ENCODE measurements at regions not wholly inside any gene's neighbourhood (a gene's known extent, or its start where the extent isn't known, plus 50 kb on each side); places are given as distances from the start of the nearest gene placed in this dataset.

- ChIA-PET CTCF (interaction anchor here (1.1 to 1.9 kb wide), 4 partner anchors 11 to 490 kb away, joined by 3 to 11 read pairs (median 4); no protein-coding TSS in a partner anchor), POLR2A (no interaction called here)
- Mint-ChIP-seq H3K27ac (no peak overlapping the region), H3K27me3 (ENCODE audit: low read depth) (peaks cover 2% of the 10 kb centered on the region), H3K4me3 (no peak overlapping the region), H3K4me1 (ENCODE audit: low read depth) (peaks cover 16% of the 10 kb centered on the region), H3K36me3 (ENCODE audit: low read depth) (peaks cover 5% of the 10 kb centered on the region), H3K9me3 (ENCODE audit: insufficient read depth) (no peaks in the 10 kb centered on the region)
- no peak for DNase-seq
- no peak for ATAC-seq
Observed at GRCh38 chr6:105733556-105734162, 330.8 kb upstream of the PREP start.

GRCh38 chr6:105728995-105729394 is 326.1 kb upstream of the PREP start:
- Mint-ChIP-seq H3K36me3 (ENCODE audit: low read depth) (no peaks in the 10 kb centered on the region), H3K27ac (no peak overlapping the region), H3K4me3 (no peak overlapping the region), H3K4me1 (ENCODE audit: low read depth) (peaks cover 2% of the 10 kb centered on the region), H3K27me3 (ENCODE audit: low read depth) (peaks cover 7% of the 10 kb centered on the region), H3K9me3 (ENCODE audit: insufficient read depth) (no peaks in the 10 kb centered on the region)
- DNase-seq (no peak), ATAC-seq (no peak)
- CTCF ChIA-PET, result interaction anchor here (1.1 to 1.6 kb wide), 3 partner anchors 13 to 494 kb away, joined by 3 to 5 read pairs (median 4); no protein-coding TSS in a partner anchor
- POLR2A ChIA-PET, result interaction anchor here (1.0 kb wide), 1 partner anchor 19 kb away, joined by 3 read pairs; no protein-coding TSS in a partner anchor

- DNase-seq, result no peak
- no peak for ATAC-seq
- peaks cover 2% of the 10 kb centered on the region for H3K4me1 Mint-ChIP-seq (ENCODE audit: low read depth)
- H3K27me3 Mint-ChIP-seq (ENCODE audit: low read depth), result peaks cover 7% of the 10 kb centered on the region
- no peak overlapping the region for H3K27ac Mint-ChIP-seq
- H3K9me3 Mint-ChIP-seq (ENCODE audit: insufficient read depth), result no peaks in the 10 kb centered on the region
- ChIA-PET POLR2A (no interaction called here), CTCF (interaction anchor here (0.9 to 1.6 kb wide), 3 partner anchors 11 to 295 kb away, joined by 3 to 5 read pairs (median 3); no protein-coding TSS in a partner anchor)
- H3K4me3 Mint-ChIP-seq, result no peak overlapping the region
- no peaks in the 10 kb centered on the region for H3K36me3 Mint-ChIP-seq (ENCODE audit: low read depth)
Observed at GRCh38 chr6:105726902-105727655, 324.2 kb upstream of the PREP start.

GRCh38 chr6:105714846-105715245 is 312.0 kb upstream of the PREP start:
- Mint-ChIP-seq H3K9me3 (ENCODE audit: insufficient read depth) (peaks cover 28% of the 10 kb centered on the region), H3K4me1 (ENCODE audit: low read depth) (no peaks in the 10 kb centered on the region), H3K36me3 (ENCODE audit: low read depth) (peaks cover 12% of the 10 kb centered on the region), H3K27ac (no peak overlapping the region), H3K4me3 (no peak overlapping the region), H3K27me3 (ENCODE audit: low read depth) (peaks cover 12% of the 10 kb centered on the region)
- DNase-seq (no peak), ATAC-seq (no peak)
- ChIA-PET CTCF (interaction anchor here (0.8 to 0.9 kb wide), 2 partner anchors 10 to 226 kb away, joined by 3 to 4 read pairs; no protein-coding TSS in a partner anchor), POLR2A (no interaction called here)

- no peak for DNase-seq
- Mint-ChIP-seq H3K27ac (no peak overlapping the region), H3K4me1 (ENCODE audit: low read depth) (no peaks in the 10 kb centered on the region), H3K4me3 (no peak overlapping the region), H3K27me3 (ENCODE audit: low read depth) (peaks cover 14% of the 10 kb centered on the region), H3K36me3 (ENCODE audit: low read depth) (peaks cover 9% of the 10 kb centered on the region), H3K9me3 (ENCODE audit: insufficient read depth) (peaks cover 28% of the 10 kb centered on the region)
- ATAC-seq, result no peak
- ChIA-PET POLR2A (no interaction called here), CTCF (interaction anchor here (0.7 to 0.9 kb wide), 2 partner anchors 14 to 224 kb away, joined by 3 to 4 read pairs; no protein-coding TSS in a partner anchor)
Observed at GRCh38 chr6:105713474-105714118, 310.7 kb upstream of the PREP start.

GRCh38 chr6:105711216-105711615 is 308.3 kb upstream of the PREP start:
- CTCF ChIA-PET, result no interaction called here
- H3K36me3 Mint-ChIP-seq (ENCODE audit: low read depth), result peaks cover 9% of the 10 kb centered on the region

GRCh38 chr6:105705608-105706007 is 302.7 kb upstream of the PREP start:
- Mint-ChIP-seq H3K27me3 (ENCODE audit: low read depth) (peaks cover 8% of the 10 kb centered on the region), H3K9me3 (ENCODE audit: insufficient read depth) (peaks cover 7% of the 10 kb centered on the region), H3K27ac (no peak overlapping the region), H3K4me1 (ENCODE audit: low read depth) (no peaks in the 10 kb centered on the region), H3K4me3 (no peak overlapping the region), H3K36me3 (ENCODE audit: low read depth) (peaks cover 3% of the 10 kb centered on the region)
- no peak for DNase-seq
- POLR2A ChIA-PET, result no interaction called here
- ATAC-seq, result no peak
- CTCF ChIA-PET, result no interaction called here

More at GRCh38 chr6:105711216-105711615, 308.3 kb upstream of the PREP start:
- no peak overlapping the region for H3K4me3 Mint-ChIP-seq
- DNase-seq, result no peak
- no peak overlapping the region for H3K27ac Mint-ChIP-seq
- ATAC-seq, result no peak
- no peaks in the 10 kb centered on the region for H3K4me1 Mint-ChIP-seq (ENCODE audit: low read depth)
- peaks cover 28% of the 10 kb centered on the region for H3K9me3 Mint-ChIP-seq (ENCODE audit: insufficient read depth)
- H3K27me3 Mint-ChIP-seq (ENCODE audit: low read depth), result peaks cover 14% of the 10 kb centered on the region
- POLR2A ChIA-PET, result no interaction called here

- no peak overlapping the region for H3K4me3 Mint-ChIP-seq
- POLR2A ChIA-PET, result no interaction called here
- H3K27me3 Mint-ChIP-seq (ENCODE audit: low read depth), result peaks cover 27% of the 10 kb centered on the region
- no peaks in the 10 kb centered on the region for H3K4me1 Mint-ChIP-seq (ENCODE audit: low read depth)
- ATAC-seq (no peak), DNase-seq (no peak)
- no peaks in the 10 kb centered on the region for H3K36me3 Mint-ChIP-seq (ENCODE audit: low read depth)
- no peaks in the 10 kb centered on the region for H3K9me3 Mint-ChIP-seq (ENCODE audit: insufficient read depth)
- CTCF ChIA-PET, result no interaction called here
- H3K27ac Mint-ChIP-seq, result no peak overlapping the region
Observed at GRCh38 chr6:105695461-105695860, 292.6 kb upstream of the PREP start.

- ATAC-seq, result no peak
- CTCF ChIA-PET, result no interaction called here
- POLR2A ChIA-PET, result no interaction called here
- H3K27ac Mint-ChIP-seq, result no peak overlapping the region
- H3K4me3 Mint-ChIP-seq, result no peak overlapping the region
- no peak for DNase-seq
- H3K27me3 Mint-ChIP-seq (ENCODE audit: low read depth), result peaks cover 23% of the 10 kb centered on the region
- peaks cover 3% of the 10 kb centered on the region for H3K4me1 Mint-ChIP-seq (ENCODE audit: low read depth)
- peaks cover 12% of the 10 kb centered on the region for H3K9me3 Mint-ChIP-seq (ENCODE audit: insufficient read depth)
- no peaks in the 10 kb centered on the region for H3K36me3 Mint-ChIP-seq (ENCODE audit: low read depth)
Observed at GRCh38 chr6:105692613-105693215, 289.8 kb upstream of the PREP start.

- ATAC-seq (no peak), DNase-seq (no peak)
- peaks cover 23% of the 10 kb centered on the region for H3K27me3 Mint-ChIP-seq (ENCODE audit: low read depth)
- peaks cover 12% of the 10 kb centered on the region for H3K9me3 Mint-ChIP-seq (ENCODE audit: insufficient read depth)
- ChIA-PET CTCF (no interaction called here), POLR2A (no interaction called here)
- H3K4me1 Mint-ChIP-seq (ENCODE audit: low read depth), result peaks cover 3% of the 10 kb centered on the region
- no peak overlapping the region for H3K27ac Mint-ChIP-seq
- no peak overlapping the region for H3K4me3 Mint-ChIP-seq
- H3K36me3 Mint-ChIP-seq (ENCODE audit: low read depth), result no peaks in the 10 kb centered on the region
Observed at GRCh38 chr6:105691971-105692370, 289.1 kb upstream of the PREP start.

GRCh38 chr6:105691081-105691480 is 288.2 kb upstream of the PREP start:
- DNase-seq (no peak), ATAC-seq (no peak)
- Mint-ChIP-seq H3K27ac (no peak overlapping the region), H3K4me1 (ENCODE audit: low read depth) (peaks cover 3% of the 10 kb centered on the region), H3K27me3 (ENCODE audit: low read depth) (peaks cover 21% of the 10 kb centered on the region), H3K9me3 (ENCODE audit: insufficient read depth) (peaks cover 12% of the 10 kb centered on the region), H3K4me3 (no peak overlapping the region), H3K36me3 (ENCODE audit: low read depth) (peaks cover 5% of the 10 kb centered on the region)
- POLR2A ChIA-PET, result no interaction called here
- CTCF ChIA-PET, result no interaction called here

GRCh38 chr6:105688573-105688972 is 285.7 kb upstream of the PREP start:
- Mint-ChIP-seq H3K27me3 (ENCODE audit: low read depth) (peaks cover 15% of the 10 kb centered on the region), H3K27ac (no peak overlapping the region), H3K36me3 (ENCODE audit: low read depth) (peaks cover 5% of the 10 kb centered on the region), H3K4me3 (no peak overlapping the region), H3K9me3 (ENCODE audit: insufficient read depth) (peaks cover 12% of the 10 kb centered on the region), H3K4me1 (ENCODE audit: low read depth) (peaks cover 3% of the 10 kb centered on the region)
- ATAC-seq, result no peak
- ChIA-PET POLR2A (no interaction called here), CTCF (no interaction called here)
- no peak for DNase-seq

Measured in activated CD8-positive, alpha-beta T cell treated with anti-CD3 and anti-CD28 coated beads, Interleukin-2, amount 10 ng/mL, durations not matched to agents 7 days and 5 days (primary cell).